ENCODE measurements at regions not wholly inside any gene's neighbourhood (a gene's known extent, or its start where the extent isn't known, plus 50 kb on each side); places are given as distances from the start of the nearest gene placed in this dataset.

GRCh38 chr5:174644923-174645322 lies 79.5 kb upstream of the MSX2 start:
- TF ChIP-seq, protein P1, sequence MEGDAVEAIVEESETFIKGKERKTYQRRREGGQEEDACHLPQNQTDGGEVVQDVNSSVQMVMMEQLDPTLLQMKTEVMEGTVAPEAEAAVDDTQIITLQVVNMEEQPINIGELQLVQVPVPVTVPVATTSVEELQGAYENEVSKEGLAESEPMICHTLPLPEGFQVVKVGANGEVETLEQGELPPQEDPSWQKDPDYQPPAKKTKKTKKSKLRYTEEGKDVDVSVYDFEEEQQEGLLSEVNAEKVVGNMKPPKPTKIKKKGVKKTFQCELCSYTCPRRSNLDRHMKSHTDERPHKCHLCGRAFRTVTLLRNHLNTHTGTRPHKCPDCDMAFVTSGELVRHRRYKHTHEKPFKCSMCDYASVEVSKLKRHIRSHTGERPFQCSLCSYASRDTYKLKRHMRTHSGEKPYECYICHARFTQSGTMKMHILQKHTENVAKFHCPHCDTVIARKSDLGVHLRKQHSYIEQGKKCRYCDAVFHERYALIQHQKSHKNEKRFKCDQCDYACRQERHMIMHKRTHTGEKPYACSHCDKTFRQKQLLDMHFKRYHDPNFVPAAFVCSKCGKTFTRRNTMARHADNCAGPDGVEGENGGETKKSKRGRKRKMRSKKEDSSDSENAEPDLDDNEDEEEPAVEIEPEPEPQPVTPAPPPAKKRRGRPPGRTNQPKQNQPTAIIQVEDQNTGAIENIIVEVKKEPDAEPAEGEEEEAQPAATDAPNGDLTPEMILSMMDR (IDR thresholded peaks at IDR 0.05): no peak
- no peak for TF ChIP-seq EP300 (IDR thresholded peaks at IDR 0.05)
- no peak for TF ChIP-seq POLR2A (IDR thresholded peaks at IDR 0.05)

All from tibial nerve (tissue), 4 donors.